ENCODE measurements at regions not wholly inside any gene's neighbourhood (a gene's known extent, or its start where the extent isn't known, plus 50 kb on each side); places are given as distances from the start of the nearest gene placed in this dataset.

- TF ChIP-seq EZH2 (IDR thresholded peaks at IDR 0.05; ENCODE audit: low read length): no peak
- TF ChIP-seq, protein P1, sequence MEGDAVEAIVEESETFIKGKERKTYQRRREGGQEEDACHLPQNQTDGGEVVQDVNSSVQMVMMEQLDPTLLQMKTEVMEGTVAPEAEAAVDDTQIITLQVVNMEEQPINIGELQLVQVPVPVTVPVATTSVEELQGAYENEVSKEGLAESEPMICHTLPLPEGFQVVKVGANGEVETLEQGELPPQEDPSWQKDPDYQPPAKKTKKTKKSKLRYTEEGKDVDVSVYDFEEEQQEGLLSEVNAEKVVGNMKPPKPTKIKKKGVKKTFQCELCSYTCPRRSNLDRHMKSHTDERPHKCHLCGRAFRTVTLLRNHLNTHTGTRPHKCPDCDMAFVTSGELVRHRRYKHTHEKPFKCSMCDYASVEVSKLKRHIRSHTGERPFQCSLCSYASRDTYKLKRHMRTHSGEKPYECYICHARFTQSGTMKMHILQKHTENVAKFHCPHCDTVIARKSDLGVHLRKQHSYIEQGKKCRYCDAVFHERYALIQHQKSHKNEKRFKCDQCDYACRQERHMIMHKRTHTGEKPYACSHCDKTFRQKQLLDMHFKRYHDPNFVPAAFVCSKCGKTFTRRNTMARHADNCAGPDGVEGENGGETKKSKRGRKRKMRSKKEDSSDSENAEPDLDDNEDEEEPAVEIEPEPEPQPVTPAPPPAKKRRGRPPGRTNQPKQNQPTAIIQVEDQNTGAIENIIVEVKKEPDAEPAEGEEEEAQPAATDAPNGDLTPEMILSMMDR (optimal IDR thresholded peaks at IDR 0.05 in 1 of 3, IDR thresholded peaks at IDR 0.05 in 1 of 3, conservative IDR thresholded peaks at IDR 0.05 in 1 of 3; ENCODE audit: extremely low read depth in 1 of 3, insufficient read depth in 2 of 3, low read length in 3 of 3): no peak
These were observed 871.9 kb upstream of the GBE1 start for GRCh38 chr3:82633319-82633718.

Measured in keratinocyte (primary cell).